ENCODE measurements at regions not wholly inside any gene's neighbourhood (a gene's known extent, or its start where the extent isn't known, plus 50 kb on each side); places are given as distances from the start of the nearest gene placed in this dataset.
"Not testable (repeated sequence)": the region's sequence is repeated elsewhere in the genome, so short reads cannot be mapped to it uniquely, and the experiment has no call there.

DNA sequence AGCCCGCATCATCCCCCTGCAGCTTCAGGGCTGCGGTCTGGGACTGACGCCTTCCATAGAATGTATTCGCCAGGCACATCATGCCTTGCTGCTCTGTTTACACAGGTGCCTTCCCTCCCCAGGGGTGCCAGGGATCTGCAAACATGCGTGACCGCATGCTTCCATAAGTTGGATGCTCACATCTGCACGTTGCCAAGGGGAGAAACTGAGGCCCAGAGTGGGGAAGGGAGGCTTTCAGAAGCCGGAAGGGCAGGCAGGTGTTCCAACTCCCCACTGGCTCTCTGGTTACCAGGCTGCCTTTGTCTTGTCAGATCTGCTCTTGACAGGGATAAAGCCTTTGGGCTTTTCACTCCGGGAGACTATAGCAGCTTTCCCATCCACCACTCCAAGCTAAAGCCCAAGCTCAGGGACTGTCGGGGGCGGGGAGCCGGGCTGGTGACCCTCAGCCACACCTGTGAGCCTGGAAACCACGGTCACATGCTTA, 125.8 kb upstream of the TNP1 start:
- Histone ChIP-seq H3K4me1 (no peaks in the 10 kb centered on the region), H3K36me3 (replicated peaks in 1 of 2; ENCODE audit: insufficient read depth in 1 of 2, low read depth in 2 of 2) (no peaks in the 10 kb centered on the region), H3K27ac (no peak overlapping the region), H3K9me3 (no peaks in the 10 kb centered on the region), H3K27me3 (no peaks in the 10 kb centered on the region), H3K4me3 (no peak overlapping the region)
- 25% methylated on average over 11 to 13 of the region's 13 CpGs for WGBS, 2 donors
- no peak for DNase-seq
- TF ChIP-seq POLR2A (IDR thresholded peaks at IDR 0.05) = no peak
- TF ChIP-seq, protein P1, sequence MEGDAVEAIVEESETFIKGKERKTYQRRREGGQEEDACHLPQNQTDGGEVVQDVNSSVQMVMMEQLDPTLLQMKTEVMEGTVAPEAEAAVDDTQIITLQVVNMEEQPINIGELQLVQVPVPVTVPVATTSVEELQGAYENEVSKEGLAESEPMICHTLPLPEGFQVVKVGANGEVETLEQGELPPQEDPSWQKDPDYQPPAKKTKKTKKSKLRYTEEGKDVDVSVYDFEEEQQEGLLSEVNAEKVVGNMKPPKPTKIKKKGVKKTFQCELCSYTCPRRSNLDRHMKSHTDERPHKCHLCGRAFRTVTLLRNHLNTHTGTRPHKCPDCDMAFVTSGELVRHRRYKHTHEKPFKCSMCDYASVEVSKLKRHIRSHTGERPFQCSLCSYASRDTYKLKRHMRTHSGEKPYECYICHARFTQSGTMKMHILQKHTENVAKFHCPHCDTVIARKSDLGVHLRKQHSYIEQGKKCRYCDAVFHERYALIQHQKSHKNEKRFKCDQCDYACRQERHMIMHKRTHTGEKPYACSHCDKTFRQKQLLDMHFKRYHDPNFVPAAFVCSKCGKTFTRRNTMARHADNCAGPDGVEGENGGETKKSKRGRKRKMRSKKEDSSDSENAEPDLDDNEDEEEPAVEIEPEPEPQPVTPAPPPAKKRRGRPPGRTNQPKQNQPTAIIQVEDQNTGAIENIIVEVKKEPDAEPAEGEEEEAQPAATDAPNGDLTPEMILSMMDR (IDR thresholded peaks at IDR 0.05) = no peak
- ATAC-seq = no peak
- intact Hi-C loops (cut with DNase I) = no loop called here

DNA sequence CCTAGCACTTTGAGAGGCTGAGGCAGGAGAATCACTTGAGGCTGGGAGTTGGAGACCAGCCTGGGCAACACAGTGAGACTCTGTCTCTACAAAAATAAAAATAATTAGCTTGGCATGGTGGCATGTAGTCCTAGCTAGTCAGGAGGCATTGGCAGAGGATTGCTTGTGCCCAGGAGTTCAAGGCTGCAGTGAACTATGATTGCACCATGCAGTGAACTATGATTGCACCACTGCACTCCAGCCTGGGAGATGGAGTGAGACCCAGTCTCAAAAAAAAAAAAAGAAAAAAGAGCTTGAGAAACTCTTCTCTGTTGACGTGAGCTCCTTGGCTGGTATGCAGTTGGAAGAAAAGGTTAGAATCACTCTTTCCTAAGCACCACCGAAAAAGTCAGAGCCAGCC, 125.1 kb upstream of the TNP1 start:
- WGBS, 2 donors = 77 to 85% methylated on average over 2 of the region's 2 CpGs
- no peaks in the 10 kb centered on the region for H3K27me3 ChIP-seq
- H3K9me3 ChIP-seq = no peaks in the 10 kb centered on the region
- H3K4me1 ChIP-seq = no peaks in the 10 kb centered on the region
- no peak overlapping the region for H3K4me3 ChIP-seq
- ATAC-seq (no peak), DNase-seq (no peak)
- no peak overlapping the region for H3K27ac ChIP-seq
- no peak for TF ChIP-seq POLR2A (IDR thresholded peaks at IDR 0.05)
- TF ChIP-seq, protein P1 (IDR thresholded peaks at IDR 0.05) = no peak
- H3K36me3 ChIP-seq (replicated peaks in 1 of 2; ENCODE audit: insufficient read depth in 1 of 2, low read depth in 2 of 2) = no peaks in the 10 kb centered on the region
- intact Hi-C loops (cut with DNase I) = no loop called here

DNA sequence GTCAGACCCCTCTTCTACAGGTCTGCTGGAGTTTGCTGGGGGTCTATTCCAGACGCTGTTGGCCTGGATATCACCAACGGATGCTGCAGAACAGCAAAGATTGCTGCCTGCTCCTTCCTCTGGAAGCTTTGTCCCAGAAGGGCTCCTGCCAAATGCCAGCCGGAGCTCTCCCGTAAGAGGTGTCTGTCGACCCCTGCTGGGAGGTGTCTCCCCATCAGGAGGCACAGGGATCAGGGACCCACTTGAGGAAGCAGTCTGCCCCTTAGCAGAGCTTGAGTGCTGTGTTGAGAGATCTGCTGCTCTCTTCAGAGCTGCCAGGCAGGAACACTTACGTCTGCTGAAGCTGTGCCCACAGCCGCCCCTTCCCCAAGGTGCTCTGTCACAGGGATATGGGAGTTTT, 122.1 kb upstream of the TNP1 start:
- ATAC-seq; H3K36me3 ChIP-seq (replicated peaks in 1 of 2; ENCODE audit: insufficient read depth in 1 of 2, low read depth in 2 of 2); intact Hi-C loops (cut with DNase I); H3K9me3 ChIP-seq; H3K27me3 ChIP-seq; H3K4me1 ChIP-seq; H3K27ac ChIP-seq; H3K4me3 ChIP-seq; DNase-seq: not testable (repeated sequence)
- WGBS, 2 donors = 55 to 65% methylated on average over 4 to 7 of the region's 7 CpGs

DNA sequence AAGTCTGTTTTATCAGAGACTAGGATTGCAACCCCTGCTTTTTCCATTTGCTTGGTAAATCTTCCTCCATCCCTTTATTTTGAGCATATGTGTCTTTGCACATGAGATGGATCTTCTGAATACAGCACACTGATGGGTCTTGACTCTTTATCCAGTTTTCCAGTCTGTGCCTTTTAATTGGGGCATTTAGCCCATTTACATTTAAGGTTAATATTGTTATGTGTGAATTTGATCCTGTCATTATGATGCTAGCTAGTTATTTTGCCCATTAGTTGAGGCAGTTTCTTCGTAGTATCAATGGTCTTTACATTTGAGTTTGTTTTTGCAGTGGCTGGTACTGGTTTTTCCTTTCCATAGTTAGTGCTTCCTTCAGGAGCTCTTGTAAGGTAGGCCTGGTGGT, 120.6 kb upstream of the TNP1 start:
- H3K27ac ChIP-seq; H3K4me3 ChIP-seq; intact Hi-C loops (cut with DNase I); ATAC-seq; H3K27me3 ChIP-seq; H3K9me3 ChIP-seq; DNase-seq; H3K4me1 ChIP-seq; H3K36me3 ChIP-seq (replicated peaks in 1 of 2; ENCODE audit: insufficient read depth in 1 of 2, low read depth in 2 of 2): not testable (repeated sequence)
- 79 to 84% methylated on average over 1 of the region's 1 CpG for WGBS, 2 donors

DNA sequence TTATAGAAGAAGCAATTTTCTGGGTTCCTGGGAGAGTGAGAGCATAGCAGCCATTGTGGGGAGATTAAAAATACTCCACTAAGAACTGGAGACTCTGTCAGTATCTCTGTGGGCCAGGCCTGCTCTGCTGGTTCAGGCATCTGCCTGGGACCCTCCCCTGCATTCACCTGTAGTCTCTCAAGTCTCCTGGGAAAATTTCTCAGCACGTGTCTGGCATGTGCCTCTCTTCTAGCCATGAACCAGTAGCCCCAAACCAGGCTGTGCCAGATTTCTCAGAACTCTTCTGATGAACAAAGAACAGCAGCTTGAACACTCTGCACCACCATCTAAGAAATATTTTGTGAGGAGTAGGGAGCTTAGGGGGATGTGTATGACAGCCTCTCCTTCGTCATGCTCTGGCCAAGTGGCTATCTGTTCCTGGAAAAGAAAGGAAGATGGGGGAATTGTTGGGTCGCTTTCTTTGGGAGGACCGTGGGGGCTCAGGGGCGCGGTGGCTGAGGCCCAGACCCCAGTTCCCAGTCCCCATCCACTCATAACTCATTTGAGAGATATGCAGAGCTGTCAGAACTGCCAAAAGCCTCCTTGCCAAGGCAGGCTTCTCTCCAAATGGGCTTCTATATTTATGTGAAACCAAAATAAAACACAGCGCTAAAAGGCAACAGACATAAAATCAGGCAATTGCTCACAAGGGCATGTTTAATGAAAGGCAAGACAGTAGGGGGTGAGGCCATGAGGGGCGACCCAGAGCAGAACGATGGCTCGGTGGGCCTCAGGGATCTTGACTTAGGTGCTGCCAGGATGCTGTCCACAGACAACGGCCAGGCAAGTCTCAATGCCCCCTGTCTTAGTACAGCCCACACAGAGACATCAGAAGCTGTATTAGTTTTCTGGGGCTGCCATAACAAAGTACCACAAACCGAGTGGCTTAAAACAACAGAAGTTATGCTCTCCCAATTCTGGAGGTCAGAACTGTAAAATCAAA, 114.7 kb upstream of the TNP1 start:
- H3K9me3 ChIP-seq = no peaks in the 10 kb centered on the region
- DNase-seq = no peak
- intact Hi-C loops (cut with DNase I) = no loop called here
- no peak overlapping the region for H3K27ac ChIP-seq
- WGBS, 2 donors = 72 to 85% methylated on average over 12 of the region's 12 CpGs
- TF ChIP-seq, protein P1 (IDR thresholded peaks at IDR 0.05) = no peak
- TF ChIP-seq POLR2A (IDR thresholded peaks at IDR 0.05) = no peak
- ATAC-seq = no peak
- no peaks in the 10 kb centered on the region for H3K4me1 ChIP-seq
- no peaks in the 10 kb centered on the region for H3K27me3 ChIP-seq
- no peak overlapping the region for H3K4me3 ChIP-seq
- no peaks in the 10 kb centered on the region for H3K36me3 ChIP-seq (replicated peaks in 1 of 2; ENCODE audit: insufficient read depth in 1 of 2, low read depth in 2 of 2)

Data from body of pancreas (tissue), 4 donors.